NCI-H510A treated with DMSO at 0.1 percent for 48 hours (cell line): ENCODE measurements at regions not wholly inside any gene's neighbourhood (a gene's known extent, or its start where the extent isn't known, plus 50 kb on each side); places are given as distances from the start of the nearest gene placed in this dataset.

ENCODE experiments used
- DNase-seq: peaks from one replicate; lab custom pipeline; 2025; lab: John Stamatoyannopoulos, UW

- no peak for DNase-seq
Observed at GRCh38 chr5:30846171-30846570, 347.3 kb upstream of the CDH6 start.

GRCh38 chr5:30845194-30845593 lies 348.3 kb upstream of the CDH6 start:
- DNase-seq, result no peak

- DNase-seq, result no peak
Observed at GRCh38 chr5:30843541-30843940, 349.9 kb upstream of the CDH6 start.

- no peak for DNase-seq
Observed at GRCh38 chr5:30839956-30840355, 353.5 kb upstream of the CDH6 start.

GRCh38 chr5:30838936-30839496 lies 354.5 kb upstream of the CDH6 start:
- DNase-seq, result no peak

GRCh38 chr5:30832519-30832918 lies 361.0 kb upstream of the CDH6 start:
- DNase-seq, result no peak

- DNase-seq, result no peak
Observed at GRCh38 chr5:30831605-30832004, 361.9 kb upstream of the CDH6 start.

- DNase-seq, result no peak
Observed at GRCh38 chr5:30831123-30831522, 362.4 kb upstream of the CDH6 start.

- no peak for DNase-seq
Observed at GRCh38 chr5:30811298-30811697, 382.2 kb upstream of the CDH6 start.

GRCh38 chr5:30809933-30810332 lies 383.6 kb upstream of the CDH6 start:
- no peak for DNase-seq

- no peak for DNase-seq
Observed at GRCh38 chr5:30808996-30809395, 384.5 kb upstream of the CDH6 start.

GRCh38 chr5:30804739-30805505 lies 388.6 kb upstream of the CDH6 start:
- DNase-seq, result no peak

- DNase-seq, result no peak
Observed at GRCh38 chr5:30802961-30803705, 390.4 kb upstream of the CDH6 start.

GRCh38 chr5:30781643-30782042 lies 411.8 kb upstream of the CDH6 start:
- DNase-seq, result no peak

GRCh38 chr5:30768056-30768690 lies 425.3 kb upstream of the CDH6 start:
- no peak for DNase-seq

GRCh38 chr5:30765706-30766105 lies 427.8 kb upstream of the CDH6 start:
- no peak for DNase-seq

- no peak for DNase-seq
Observed at GRCh38 chr5:30765227-30765626, 428.3 kb upstream of the CDH6 start.

- no peak for DNase-seq
Observed at GRCh38 chr5:30764704-30765103, 428.8 kb upstream of the CDH6 start.

GRCh38 chr5:30759731-30760130 lies 433.8 kb upstream of the CDH6 start:
- DNase-seq, result no peak

GRCh38 chr5:30752015-30752414 lies 441.5 kb upstream of the CDH6 start:
- DNase-seq, result no peak

- DNase-seq, result no peak
Observed at GRCh38 chr5:30749971-30750370, 443.5 kb upstream of the CDH6 start.

GRCh38 chr5:30747412-30747811 lies 446.1 kb upstream of the CDH6 start:
- no peak for DNase-seq

- no peak for DNase-seq
Observed at GRCh38 chr5:30736669-30737068, 456.8 kb upstream of the CDH6 start.
